ENCODE measurements at regions not wholly inside any gene's neighbourhood (a gene's known extent, or its start where the extent isn't known, plus 50 kb on each side); places are given as distances from the start of the nearest gene placed in this dataset.

DNA sequence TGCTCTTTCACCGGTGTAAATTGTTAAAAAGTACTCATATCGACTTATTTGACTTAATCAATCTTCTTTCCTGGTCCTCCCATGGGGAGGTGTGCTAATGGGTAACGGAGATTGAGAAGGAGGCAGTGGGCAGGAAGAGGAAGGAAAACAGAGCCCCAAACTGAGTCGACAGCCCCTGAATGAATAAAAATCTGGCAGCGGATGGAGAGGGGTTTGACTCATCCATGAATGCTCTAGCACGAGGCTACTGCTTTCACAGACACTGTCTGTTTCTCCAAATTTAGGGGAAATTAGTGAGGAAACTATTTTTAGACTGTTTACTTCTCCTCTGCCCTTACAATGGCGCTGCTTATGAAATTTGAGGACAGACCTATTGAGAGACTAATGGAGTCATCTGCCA is 142.2 kb upstream of the ATXN1 start:
- no peak for DNase-seq (ENCODE audit: low read depth, low spot score)
- Histone ChIP-seq H3K27me3 (ENCODE audit: control insufficient read depth, extremely low read depth, insufficient read depth, low read length) (peaks cover 10% of the 10 kb centered on the region), H4K20me1 (ENCODE audit: control insufficient read depth, extremely low read depth, insufficient read depth, low read length) (no peaks in the 10 kb centered on the region), H3K4me3 (ENCODE audit: control insufficient read depth in 2 of 3, extremely low read depth in 1 of 3, insufficient read depth in 2 of 3, low read depth in 1 of 3, low read length in 3 of 3) (no peak overlapping the region), H3K9ac (ENCODE audit: control insufficient read depth, extremely low read depth, insufficient read depth, low read length) (no peak overlapping the region), H2AFZ (ENCODE audit: control insufficient read depth, low read length) (no peak overlapping the region), H3K9me3 (ENCODE audit: control insufficient read depth, low read depth, low read length) (no peaks in the 10 kb centered on the region), H3K4me2 (ENCODE audit: control insufficient read depth, extremely low read depth, insufficient read depth, low read depth, low read length) (no peak overlapping the region), H3K36me3 (ENCODE audit: control insufficient read depth in 2 of 2, extremely low read depth in 1 of 2, insufficient read depth in 2 of 2, low read length in 2 of 2) (no peaks in the 10 kb centered on the region), H3K27ac (ENCODE audit: control insufficient read depth, insufficient read depth, low read length) (no peak overlapping the region), H3K9me1 (ENCODE audit: control insufficient read depth, extremely low read depth, insufficient read depth, low read length) (no peaks in the 10 kb centered on the region), H3K4me1 (ENCODE audit: control insufficient read depth, extremely low read depth, insufficient read depth, low read length) (no peaks in the 10 kb centered on the region), H3K79me2 (ENCODE audit: control insufficient read depth, insufficient read depth, low read length) (no peaks in the 10 kb centered on the region)
- no peak for FAIRE-seq
- dilution Hi-C loops (cut with MboI; ENCODE audit: extremely low pct_ligation_motif_present, low sequenced_read_pairs), result no loop called here
- TF ChIP-seq EZH2 (IDR thresholded peaks at IDR 0.05; ENCODE audit: low read length), result no peak

DNA sequence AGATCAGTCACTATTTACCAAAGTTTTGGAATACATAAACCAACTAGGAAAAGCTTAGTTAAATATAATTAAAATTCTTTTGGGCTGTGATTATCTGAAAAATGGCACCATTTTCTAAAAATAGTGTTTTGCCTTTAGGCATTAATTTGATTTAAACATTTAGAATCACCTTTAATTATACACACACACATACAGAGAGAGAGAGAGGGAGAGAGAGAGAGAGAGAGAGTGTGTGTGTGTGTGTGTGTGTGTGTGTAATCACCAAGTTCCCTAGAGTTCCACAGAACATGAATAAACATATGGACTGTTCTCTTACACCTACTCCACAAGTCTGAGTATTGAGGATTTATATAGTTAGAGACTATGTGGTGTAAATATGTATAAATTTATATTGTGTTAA is 141.2 kb upstream of the ATXN1 start:
- Histone ChIP-seq H3K36me3 (ENCODE audit: control insufficient read depth in 2 of 2, extremely low read depth in 1 of 2, insufficient read depth in 2 of 2, low read length in 2 of 2) (no peaks in the 10 kb centered on the region), H3K4me2 (ENCODE audit: control insufficient read depth, extremely low read depth, insufficient read depth, low read depth, low read length) (no peak overlapping the region), H4K20me1 (ENCODE audit: control insufficient read depth, extremely low read depth, insufficient read depth, low read length) (no peaks in the 10 kb centered on the region), H3K9me3 (ENCODE audit: control insufficient read depth, low read depth, low read length) (no peaks in the 10 kb centered on the region), H3K4me3 (ENCODE audit: control insufficient read depth in 2 of 3, extremely low read depth in 1 of 3, insufficient read depth in 2 of 3, low read depth in 1 of 3, low read length in 3 of 3) (no peak overlapping the region), H3K4me1 (ENCODE audit: control insufficient read depth, extremely low read depth, insufficient read depth, low read length) (no peaks in the 10 kb centered on the region), H3K27ac (ENCODE audit: control insufficient read depth, insufficient read depth, low read length) (no peak overlapping the region), H3K9me1 (ENCODE audit: control insufficient read depth, extremely low read depth, insufficient read depth, low read length) (no peaks in the 10 kb centered on the region), H3K79me2 (ENCODE audit: control insufficient read depth, insufficient read depth, low read length) (no peaks in the 10 kb centered on the region), H3K27me3 (ENCODE audit: control insufficient read depth, extremely low read depth, insufficient read depth, low read length) (peaks cover 10% of the 10 kb centered on the region), H2AFZ (ENCODE audit: control insufficient read depth, low read length) (no peak overlapping the region), H3K9ac (ENCODE audit: control insufficient read depth, extremely low read depth, insufficient read depth, low read length) (no peak overlapping the region)
- TF ChIP-seq EZH2 (IDR thresholded peaks at IDR 0.05; ENCODE audit: low read length), result no peak
- TF ChIP-seq CTCF (optimal IDR thresholded peaks at IDR 0.05 in 1 of 3, IDR thresholded peaks at IDR 0.05 in 1 of 3, conservative IDR thresholded peaks at IDR 0.05 in 1 of 3; ENCODE audit: extremely low read depth in 1 of 3, insufficient read depth in 2 of 3, low read length in 3 of 3), result no peak
- no peak for DNase-seq (ENCODE audit: low read depth, low spot score)
- dilution Hi-C loops (cut with MboI; ENCODE audit: extremely low pct_ligation_motif_present, low sequenced_read_pairs), result no loop called here
- FAIRE-seq, result no peak

- DNase-seq (ENCODE audit: low read depth, low spot score) (no peak), FAIRE-seq (no peak)
- no peak overlapping the region for H2AFZ ChIP-seq (ENCODE audit: control insufficient read depth, low read length)
- TF ChIP-seq CTCF (optimal IDR thresholded peaks at IDR 0.05 in 1 of 3, IDR thresholded peaks at IDR 0.05 in 1 of 3, conservative IDR thresholded peaks at IDR 0.05 in 1 of 3; ENCODE audit: extremely low read depth in 1 of 3, insufficient read depth in 2 of 3, low read length in 3 of 3), result no peak
- no peak overlapping the region for H3K4me3 ChIP-seq (ENCODE audit: control insufficient read depth in 2 of 3, extremely low read depth in 1 of 3, insufficient read depth in 2 of 3, low read depth in 1 of 3, low read length in 3 of 3)
- H3K36me3 ChIP-seq (ENCODE audit: control insufficient read depth in 2 of 2, extremely low read depth in 1 of 2, insufficient read depth in 2 of 2, low read length in 2 of 2), result no peaks in the 10 kb centered on the region
- H3K79me2 ChIP-seq (ENCODE audit: control insufficient read depth, insufficient read depth, low read length), result no peaks in the 10 kb centered on the region
- dilution Hi-C loops (cut with MboI; ENCODE audit: extremely low pct_ligation_motif_present, low sequenced_read_pairs), result no loop called here
- no peaks in the 10 kb centered on the region for H3K9me3 ChIP-seq (ENCODE audit: control insufficient read depth, low read depth, low read length)
- H3K27me3 ChIP-seq (ENCODE audit: control insufficient read depth, extremely low read depth, insufficient read depth, low read length), result peaks cover 10% of the 10 kb centered on the region
- H3K4me1 ChIP-seq (ENCODE audit: control insufficient read depth, extremely low read depth, insufficient read depth, low read length), result no peaks in the 10 kb centered on the region
- H3K27ac ChIP-seq (ENCODE audit: control insufficient read depth, insufficient read depth, low read length), result no peak overlapping the region
- no peaks in the 10 kb centered on the region for H3K9me1 ChIP-seq (ENCODE audit: control insufficient read depth, extremely low read depth, insufficient read depth, low read length)
- H3K9ac ChIP-seq (ENCODE audit: control insufficient read depth, extremely low read depth, insufficient read depth, low read length), result no peak overlapping the region
- no peak overlapping the region for H3K4me2 ChIP-seq (ENCODE audit: control insufficient read depth, extremely low read depth, insufficient read depth, low read depth, low read length)
- H4K20me1 ChIP-seq (ENCODE audit: control insufficient read depth, extremely low read depth, insufficient read depth, low read length), result no peaks in the 10 kb centered on the region
Observed at GRCh38 chr6:16901782-16902181, 140.5 kb upstream of the ATXN1 start.
